ENCODE measurements at regions not wholly inside any gene's neighbourhood (a gene's known extent, or its start where the extent isn't known, plus 50 kb on each side); places are given as distances from the start of the nearest gene placed in this dataset.

DNA sequence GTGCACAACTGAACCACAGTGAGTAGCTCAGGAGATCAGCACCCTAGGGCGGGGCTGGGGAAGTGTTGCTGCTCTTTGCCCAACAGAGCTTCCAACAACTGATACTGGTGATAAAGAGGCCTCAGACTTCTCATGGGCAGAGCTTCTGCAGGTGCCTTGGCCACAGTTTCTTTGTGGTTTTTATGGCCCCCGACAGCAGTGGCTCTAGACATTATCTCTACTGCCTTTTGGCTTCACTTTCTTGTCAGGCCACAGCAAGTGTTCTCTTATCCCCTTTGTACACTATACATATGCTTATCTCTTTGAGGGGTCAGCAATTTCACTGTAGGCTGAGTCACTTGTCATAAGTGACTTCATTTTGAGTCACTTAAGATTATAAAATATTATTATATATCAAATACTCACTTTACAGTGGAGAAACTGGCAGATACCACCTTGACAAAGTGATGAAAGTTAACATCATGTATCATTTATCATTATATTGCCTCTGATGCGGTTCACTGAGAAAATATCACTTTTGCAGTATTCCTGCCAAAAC, 90.9 kb upstream of the COX7C start:
- Histone ChIP-seq H3K27ac (no peak overlapping the region), H3K4me3 (no peak overlapping the region), H3K36me3 (no peaks in the 10 kb centered on the region), H3K4me1 (no peaks in the 10 kb centered on the region), H3K9me3 (no peaks in the 10 kb centered on the region), H3K27me3 (replicated peaks in 1 of 7) (no peaks in the 10 kb centered on the region)
- TF ChIP-seq CTCF (IDR thresholded peaks at IDR 0.05 in 8 of 11, conservative IDR thresholded peaks at IDR 0.05 in 3 of 11) (no peak), POLR2A (IDR thresholded peaks at IDR 0.05) (no peak), POLR2AphosphoS5 (IDR thresholded peaks at IDR 0.05) (no peak)
- no peak for DNase-seq
- intact Hi-C loops (cut with DNase I; ENCODE audit: low total_unique reads): no loop called here
- WGBS, 5 donors: 25 to 72% (median 47%) methylated on average over 3 of the region's 3 CpGs

- no peaks in the 10 kb centered on the region for H3K27me3 ChIP-seq (replicated peaks in 1 of 7)
- DNase-seq: no peak
- H3K4me3 ChIP-seq: no peak overlapping the region
- no peak overlapping the region for H3K27ac ChIP-seq
- 66 to 76% (median 74%) methylated on average over 2 of the region's 2 CpGs for WGBS, 5 donors
- intact Hi-C loops (cut with DNase I; ENCODE audit: low total_unique reads): no loop called here
- H3K4me1 ChIP-seq: no peaks in the 10 kb centered on the region
- H3K36me3 ChIP-seq: no peaks in the 10 kb centered on the region
- no peak for TF ChIP-seq POLR2AphosphoS5 (IDR thresholded peaks at IDR 0.05)
- no peak for TF ChIP-seq CTCF (IDR thresholded peaks at IDR 0.05 in 8 of 11, conservative IDR thresholded peaks at IDR 0.05 in 3 of 11)
- no peak for TF ChIP-seq POLR2A (IDR thresholded peaks at IDR 0.05)
- no peaks in the 10 kb centered on the region for H3K9me3 ChIP-seq
These were observed 85.3 kb upstream of the COX7C start for GRCh38 chr5:86532429-86532828.

GRCh38 chr5:86536396-86536795, 81.3 kb upstream of the COX7C start:
- intact Hi-C loops (cut with DNase I; ENCODE audit: low total_unique reads): no loop called here
- H3K27ac ChIP-seq: no peak overlapping the region
- no peak overlapping the region for H3K4me3 ChIP-seq
- H3K4me1 ChIP-seq: no peaks in the 10 kb centered on the region
- no peaks in the 10 kb centered on the region for H3K27me3 ChIP-seq (replicated peaks in 1 of 7)
- WGBS, 5 donors: 90 to 96% (median 91%) methylated on average over 3 of the region's 3 CpGs
- no peaks in the 10 kb centered on the region for H3K9me3 ChIP-seq
- H3K36me3 ChIP-seq: no peaks in the 10 kb centered on the region
- no peak for DNase-seq
- TF ChIP-seq CTCF (IDR thresholded peaks at IDR 0.05 in 8 of 11, conservative IDR thresholded peaks at IDR 0.05 in 3 of 11): no peak

GRCh38 chr5:86542532-86542931, 75.2 kb upstream of the COX7C start:
- intact Hi-C loops (cut with DNase I; ENCODE audit: low total_unique reads): no loop called here
- DNase-seq: no peak
- no peak for TF ChIP-seq POLR2AphosphoS5 (IDR thresholded peaks at IDR 0.05)
- Histone ChIP-seq H3K36me3 (no peaks in the 10 kb centered on the region), H3K4me3 (no peak overlapping the region), H3K27me3 (replicated peaks in 1 of 7) (no peaks in the 10 kb centered on the region), H3K27ac (no peak overlapping the region), H3K9me3 (no peaks in the 10 kb centered on the region), H3K4me1 (no peaks in the 10 kb centered on the region)
- WGBS, 5 donors: 66 to 86% (median 72%) methylated on average over 3 of the region's 3 CpGs

DNA sequence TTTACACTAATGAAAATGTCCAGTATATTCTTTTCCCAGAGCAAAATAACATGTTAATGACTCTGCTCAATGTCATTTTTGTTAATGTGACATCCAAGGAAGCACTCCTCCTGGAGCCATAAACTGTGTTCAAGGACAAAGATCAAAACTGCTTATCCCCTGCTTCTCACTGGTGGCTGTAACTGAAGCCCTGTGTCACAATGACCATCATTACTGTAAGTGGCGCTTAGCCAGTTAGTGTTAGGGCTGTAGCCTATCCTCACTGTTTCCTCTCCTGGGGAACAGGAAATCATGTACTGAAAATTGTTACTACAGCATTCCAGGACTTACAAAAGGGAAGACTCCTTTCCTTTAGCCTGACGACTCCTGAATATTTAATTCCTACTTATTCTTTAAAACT, 71.7 kb upstream of the COX7C start:
- Histone ChIP-seq H3K9me3 (no peaks in the 10 kb centered on the region), H3K36me3 (no peaks in the 10 kb centered on the region), H3K27me3 (replicated peaks in 1 of 7) (no peaks in the 10 kb centered on the region), H3K4me3 (no peak overlapping the region), H3K4me1 (no peaks in the 10 kb centered on the region), H3K27ac (no peak overlapping the region)
- intact Hi-C loops (cut with DNase I; ENCODE audit: low total_unique reads): no loop called here
- no peak for TF ChIP-seq CTCF (IDR thresholded peaks at IDR 0.05 in 8 of 11, conservative IDR thresholded peaks at IDR 0.05 in 3 of 11)
- no peak for TF ChIP-seq POLR2AphosphoS5 (IDR thresholded peaks at IDR 0.05)
- no peak for TF ChIP-seq POLR2A (IDR thresholded peaks at IDR 0.05)
- 22 to 73% (median 40%) methylated on average over 2 of the region's 2 CpGs for WGBS, 5 donors
- no peak for DNase-seq
